ENCODE measurements at regions not wholly inside any gene's neighbourhood (a gene's known extent, or its start where the extent isn't known, plus 50 kb on each side); places are given as distances from the start of the nearest gene placed in this dataset.
"Not testable (repeated sequence)": the region's sequence is repeated elsewhere in the genome, so short reads cannot be mapped to it uniquely, and the experiment has no call there.

DNA sequence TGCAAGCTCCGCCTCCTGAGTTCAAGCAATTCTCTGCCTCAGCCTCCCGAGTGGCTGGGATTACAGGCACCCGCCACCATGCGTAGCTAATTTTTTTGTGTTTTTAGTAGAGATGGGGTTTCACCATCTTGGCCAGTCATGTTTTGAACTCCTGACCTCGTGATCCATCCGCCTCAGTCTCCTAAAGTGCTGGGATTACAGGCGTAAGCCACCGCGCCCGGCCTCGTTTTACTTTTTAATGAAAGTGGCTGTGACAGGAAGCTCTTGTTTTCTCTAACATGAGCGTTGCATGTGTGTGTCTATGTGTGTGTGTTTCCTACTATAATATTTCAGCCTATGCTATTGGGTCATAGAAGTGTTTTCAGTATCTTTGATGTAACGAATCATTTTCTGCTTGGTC, 613.3 kb downstream of the GRXCR1 start:
- H3K4me3 Mint-ChIP-seq; H3K4me1 Mint-ChIP-seq; H3K4me3 ChIP-seq (ENCODE audit: low read length); POLR2A ChIA-PET; H3K27me3 Mint-ChIP-seq; CTCF ChIA-PET; H3K36me3 ChIP-seq (ENCODE audit: insufficient read depth, low read length); DNase-seq; H3K27ac Mint-ChIP-seq; H3K27ac ChIP-seq (ENCODE audit: low read depth, low read length); H3K27me3 ChIP-seq (ENCODE audit: insufficient read depth, low read length, poor library complexity, severe bottlenecking); H3K4me1 ChIP-seq (ENCODE audit: insufficient read depth, low read length); H3K36me3 Mint-ChIP-seq; H3K9me3 ChIP-seq (ENCODE audit: low read length): not testable (repeated sequence)
- H3K9me3 Mint-ChIP-seq = peaks cover 4 to 27% (median 14%) of the 10 kb centered on the region in 5 donors

GRCh38 chr4:43512253-43512652, 619.7 kb downstream of the GRXCR1 start:
- Histone ChIP-seq H3K4me1 (ENCODE audit: insufficient read depth, low read length) (no peaks in the 10 kb centered on the region), H3K27me3 (ENCODE audit: insufficient read depth, low read length, poor library complexity, severe bottlenecking) (no peaks in the 10 kb centered on the region), H3K36me3 (ENCODE audit: insufficient read depth, low read length) (no peaks in the 10 kb centered on the region), H3K9me3 (ENCODE audit: low read length) (no peaks in the 10 kb centered on the region), H3K27ac (ENCODE audit: low read depth, low read length) (no peak overlapping the region), H3K4me3 (ENCODE audit: low read length) (no peak overlapping the region)
- Mint-ChIP-seq H3K4me1 (no peaks in the 10 kb centered on the region), H3K9me3 (peaks cover 8 to 22% (median 15%) of the 10 kb centered on the region in 5 donors), H3K36me3 (no peaks in the 10 kb centered on the region), H3K27ac (no peak overlapping the region), H3K27me3 (no peaks in the 10 kb centered on the region), H3K4me3 (no peak overlapping the region)
- POLR2A ChIA-PET = no interaction called here
- no peak for DNase-seq
- CTCF ChIA-PET = no interaction called here

- no peaks in the 10 kb centered on the region for H3K4me1 ChIP-seq (ENCODE audit: insufficient read depth, low read length)
- no peaks in the 10 kb centered on the region for H3K27me3 Mint-ChIP-seq
- no peak for DNase-seq
- no peaks in the 10 kb centered on the region for H3K36me3 Mint-ChIP-seq
- H3K27me3 ChIP-seq (ENCODE audit: insufficient read depth, low read length, poor library complexity, severe bottlenecking) = no peaks in the 10 kb centered on the region
- H3K9me3 Mint-ChIP-seq = peaks cover 2 to 16% (median 4%) of the 10 kb centered on the region in 5 donors
- POLR2A ChIA-PET = no interaction called here
- H3K27ac ChIP-seq (ENCODE audit: low read depth, low read length) = no peak overlapping the region
- no peak overlapping the region for H3K4me3 ChIP-seq (ENCODE audit: low read length)
- no peak overlapping the region for H3K27ac Mint-ChIP-seq
- H3K9me3 ChIP-seq (ENCODE audit: low read length) = no peaks in the 10 kb centered on the region
- H3K4me3 Mint-ChIP-seq = no peak overlapping the region
- CTCF ChIA-PET = no interaction called here
- H3K36me3 ChIP-seq (ENCODE audit: insufficient read depth, low read length) = no peaks in the 10 kb centered on the region
- no peaks in the 10 kb centered on the region for H3K4me1 Mint-ChIP-seq
These were observed 633.1 kb downstream of the GRXCR1 start for GRCh38 chr4:43525646-43526045.

DNA sequence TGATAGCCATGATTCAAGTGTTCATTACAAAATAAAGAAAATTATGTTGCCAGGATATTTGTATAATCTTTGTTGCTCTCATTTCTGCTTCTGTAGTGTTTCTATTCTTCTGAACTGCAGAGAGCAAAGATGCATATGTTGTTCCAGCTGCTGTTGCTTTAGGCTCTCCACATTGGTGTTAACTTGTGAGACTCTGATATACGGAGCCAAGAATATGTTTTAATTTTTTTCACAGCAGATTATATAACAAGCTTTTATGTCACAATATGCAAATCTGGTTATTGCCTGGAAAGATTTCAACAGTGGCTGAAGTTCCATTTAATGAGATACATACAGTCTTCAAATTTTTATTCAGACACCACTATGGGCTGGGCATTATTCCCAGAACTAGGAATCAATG, 655.0 kb downstream of the GRXCR1 start:
- Histone ChIP-seq H3K27me3 (ENCODE audit: insufficient read depth, low read length, poor library complexity, severe bottlenecking) (no peaks in the 10 kb centered on the region), H3K9me3 (ENCODE audit: low read length) (no peaks in the 10 kb centered on the region), H3K4me3 (ENCODE audit: low read length) (no peak overlapping the region), H3K36me3 (ENCODE audit: insufficient read depth, low read length) (no peaks in the 10 kb centered on the region), H3K27ac (ENCODE audit: low read depth, low read length) (no peak overlapping the region), H3K4me1 (ENCODE audit: insufficient read depth, low read length) (no peaks in the 10 kb centered on the region)
- H3K27ac Mint-ChIP-seq = no peak overlapping the region
- DNase-seq = no peak
- POLR2A ChIA-PET = no interaction called here
- H3K9me3 Mint-ChIP-seq = peaks cover 4 to 14% (median 7%) of the 10 kb centered on the region in 5 donors
- H3K36me3 Mint-ChIP-seq = no peaks in the 10 kb centered on the region
- CTCF ChIA-PET = no interaction called here
- H3K27me3 Mint-ChIP-seq = no peaks in the 10 kb centered on the region
- no peak overlapping the region for H3K4me3 Mint-ChIP-seq
- no peaks in the 10 kb centered on the region for H3K4me1 Mint-ChIP-seq

DNA sequence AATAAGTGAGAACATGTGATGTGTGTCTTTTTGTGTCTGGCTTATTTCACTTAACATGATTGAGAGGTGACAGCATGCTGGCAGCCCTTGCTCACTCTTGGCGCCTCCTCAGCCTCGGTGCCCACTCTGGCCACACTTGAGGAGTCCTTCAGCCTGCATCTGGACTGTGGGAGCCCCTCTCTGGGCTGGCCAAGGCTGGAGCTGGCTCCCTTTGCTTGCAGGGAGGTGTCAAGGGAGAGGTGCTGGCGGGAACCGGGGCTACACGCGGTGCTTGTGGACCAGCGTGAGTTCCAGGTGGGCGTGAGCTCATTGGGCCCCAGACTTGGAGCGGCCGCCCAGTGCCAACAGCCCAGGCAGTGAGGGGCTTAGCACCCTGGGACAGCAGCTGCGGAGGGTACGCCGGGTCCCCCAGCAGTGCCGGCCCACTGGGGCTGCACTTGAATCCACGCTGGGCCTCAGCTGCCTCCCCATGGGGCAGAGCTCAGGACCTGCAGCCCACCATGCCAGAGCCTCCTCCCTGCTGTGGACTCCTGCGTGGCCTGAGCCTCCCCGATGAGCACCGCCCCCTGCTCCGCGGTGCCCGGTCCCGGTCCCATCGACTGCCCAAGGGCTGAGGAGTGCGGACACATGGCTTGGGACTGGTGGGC, 658.6 kb downstream of the GRXCR1 start:
- CTCF ChIA-PET = no interaction called here
- POLR2A ChIA-PET = no interaction called here
- DNase-seq = no peak
- Mint-ChIP-seq H3K9me3 (peaks cover 4 to 26% (median 18%) of the 10 kb centered on the region in 5 donors), H3K36me3 (no peaks in the 10 kb centered on the region), H3K27me3 (no peaks in the 10 kb centered on the region), H3K27ac (no peak overlapping the region), H3K4me1 (no peaks in the 10 kb centered on the region), H3K4me3 (no peak overlapping the region)
- H3K27ac ChIP-seq (ENCODE audit: low read depth, low read length) = no peak overlapping the region
- H3K4me1 ChIP-seq (ENCODE audit: insufficient read depth, low read length) = no peaks in the 10 kb centered on the region
- no peak overlapping the region for H3K4me3 ChIP-seq (ENCODE audit: low read length)
- H3K9me3 ChIP-seq (ENCODE audit: low read length) = no peaks in the 10 kb centered on the region
- no peaks in the 10 kb centered on the region for H3K27me3 ChIP-seq (ENCODE audit: insufficient read depth, low read length, poor library complexity, severe bottlenecking)
- H3K36me3 ChIP-seq (ENCODE audit: insufficient read depth, low read length) = no peaks in the 10 kb centered on the region

- Histone ChIP-seq H3K27me3 (ENCODE audit: insufficient read depth, low read length, poor library complexity, severe bottlenecking) (no peaks in the 10 kb centered on the region), H3K27ac (ENCODE audit: low read depth, low read length) (no peak overlapping the region), H3K9me3 (ENCODE audit: low read length) (no peaks in the 10 kb centered on the region), H3K4me3 (ENCODE audit: low read length) (no peak overlapping the region), H3K4me1 (ENCODE audit: insufficient read depth, low read length) (no peaks in the 10 kb centered on the region), H3K36me3 (ENCODE audit: insufficient read depth, low read length) (no peaks in the 10 kb centered on the region)
- no peaks in the 10 kb centered on the region for H3K36me3 Mint-ChIP-seq
- no peak for DNase-seq
- no peaks in the 10 kb centered on the region for H3K4me1 Mint-ChIP-seq
- ChIA-PET POLR2A (no interaction called here), CTCF (no interaction called here)
- no peak overlapping the region for H3K27ac Mint-ChIP-seq
- no peak overlapping the region for H3K4me3 Mint-ChIP-seq
- H3K27me3 Mint-ChIP-seq = no peaks in the 10 kb centered on the region
- H3K9me3 Mint-ChIP-seq = peaks cover 2 to 24% (median 18%) of the 10 kb centered on the region in 5 donors
These were observed 663.7 kb downstream of the GRXCR1 start for GRCh38 chr4:43556262-43556661.

DNA sequence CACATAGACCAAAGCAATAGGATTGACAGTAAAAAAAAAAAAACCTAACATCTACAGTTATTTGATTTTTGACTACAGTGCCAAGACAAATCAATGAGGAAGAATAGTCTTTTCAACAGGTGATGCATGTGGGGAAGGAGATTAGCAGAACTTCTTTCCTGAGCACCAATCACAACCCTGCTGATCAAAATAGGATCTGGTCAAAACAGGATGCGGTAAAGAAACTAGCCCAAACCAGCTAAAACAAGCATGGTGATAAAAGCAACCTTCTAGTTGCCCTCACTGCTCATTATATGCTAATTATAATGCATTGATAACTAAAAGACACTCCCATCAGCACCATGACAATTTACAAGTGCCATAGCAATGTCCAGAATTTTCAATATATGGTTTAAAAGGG, 667.5 kb downstream of the GRXCR1 start:
- Mint-ChIP-seq H3K9me3 (peaks cover 0 to 24% (median 2%) of the 10 kb centered on the region in 5 donors), H3K4me3 (no peak overlapping the region), H3K4me1 (no peaks in the 10 kb centered on the region), H3K27me3 (no peaks in the 10 kb centered on the region), H3K36me3 (no peaks in the 10 kb centered on the region), H3K27ac (no peak overlapping the region)
- Histone ChIP-seq H3K27ac (ENCODE audit: low read depth, low read length) (no peak overlapping the region), H3K27me3 (ENCODE audit: insufficient read depth, low read length, poor library complexity, severe bottlenecking) (no peaks in the 10 kb centered on the region), H3K9me3 (ENCODE audit: low read length) (no peaks in the 10 kb centered on the region), H3K4me3 (ENCODE audit: low read length) (no peak overlapping the region), H3K36me3 (ENCODE audit: insufficient read depth, low read length) (no peaks in the 10 kb centered on the region), H3K4me1 (ENCODE audit: insufficient read depth, low read length) (no peaks in the 10 kb centered on the region)
- CTCF ChIA-PET = no interaction called here
- POLR2A ChIA-PET = no interaction called here
- DNase-seq = no peak

DNA sequence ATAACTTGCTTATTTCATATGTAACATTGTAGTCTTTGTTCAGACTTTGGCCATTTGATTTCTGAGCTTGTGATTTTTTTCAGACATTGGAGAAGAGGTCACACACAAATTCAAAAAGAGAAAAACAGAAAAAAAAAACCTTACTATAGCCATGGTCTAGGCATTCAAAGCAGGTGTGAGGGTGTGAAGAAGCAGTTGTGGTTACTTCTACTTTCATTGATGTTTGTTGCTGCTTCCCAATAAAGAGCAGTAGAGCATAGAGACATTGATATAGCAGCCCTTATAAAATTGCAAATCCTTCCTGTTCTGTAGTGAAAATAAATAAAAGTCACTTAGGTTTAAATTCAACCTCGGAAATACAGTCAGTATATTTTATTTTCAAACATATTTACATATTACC, 671.6 kb downstream of the GRXCR1 start:
- Histone ChIP-seq H3K4me3 (ENCODE audit: low read length) (no peak overlapping the region), H3K4me1 (ENCODE audit: insufficient read depth, low read length) (no peaks in the 10 kb centered on the region), H3K9me3 (ENCODE audit: low read length) (no peaks in the 10 kb centered on the region), H3K27me3 (ENCODE audit: insufficient read depth, low read length, poor library complexity, severe bottlenecking) (no peaks in the 10 kb centered on the region), H3K27ac (ENCODE audit: low read depth, low read length) (no peak overlapping the region), H3K36me3 (ENCODE audit: insufficient read depth, low read length) (no peaks in the 10 kb centered on the region)
- POLR2A ChIA-PET = no interaction called here
- H3K4me3 Mint-ChIP-seq = no peak overlapping the region
- CTCF ChIA-PET = no interaction called here
- H3K36me3 Mint-ChIP-seq = no peaks in the 10 kb centered on the region
- no peaks in the 10 kb centered on the region for H3K4me1 Mint-ChIP-seq
- no peak overlapping the region for H3K27ac Mint-ChIP-seq
- peaks cover 0 to 15% (median 3%) of the 10 kb centered on the region in 5 donors for H3K9me3 Mint-ChIP-seq
- H3K27me3 Mint-ChIP-seq = no peaks in the 10 kb centered on the region
- no peak for DNase-seq

DNA sequence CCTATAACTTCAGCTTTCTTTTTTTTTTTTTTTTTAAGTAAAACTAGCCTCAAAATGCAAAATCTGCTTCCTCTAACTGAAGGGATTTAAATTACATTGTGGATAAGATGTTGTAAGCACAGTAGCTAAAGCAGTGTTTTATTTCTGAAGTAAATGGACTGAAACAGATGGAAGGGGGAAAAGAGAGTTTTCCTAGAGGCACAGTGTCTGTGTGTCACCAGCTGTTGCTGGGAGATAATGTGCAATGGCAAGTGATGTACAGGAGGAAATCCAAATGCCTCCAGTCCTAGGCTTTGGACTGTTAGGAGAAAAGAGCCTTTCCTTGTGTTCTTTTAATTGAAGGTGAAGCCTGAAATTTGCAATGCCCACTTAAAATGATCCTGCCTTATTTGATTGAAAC, 672.1 kb downstream of the GRXCR1 start:
- H3K27me3 ChIP-seq (ENCODE audit: insufficient read depth, low read length, poor library complexity, severe bottlenecking) = no peaks in the 10 kb centered on the region
- DNase-seq = no peak
- no peak overlapping the region for H3K27ac ChIP-seq (ENCODE audit: low read depth, low read length)
- no peaks in the 10 kb centered on the region for H3K36me3 ChIP-seq (ENCODE audit: insufficient read depth, low read length)
- H3K4me1 ChIP-seq (ENCODE audit: insufficient read depth, low read length) = no peaks in the 10 kb centered on the region
- Mint-ChIP-seq H3K36me3 (no peaks in the 10 kb centered on the region), H3K4me3 (no peak overlapping the region), H3K27ac (no peak overlapping the region), H3K9me3 (peaks cover 0 to 15% (median 3%) of the 10 kb centered on the region in 5 donors), H3K4me1 (no peaks in the 10 kb centered on the region), H3K27me3 (no peaks in the 10 kb centered on the region)
- ChIA-PET POLR2A (no interaction called here), CTCF (no interaction called here)
- no peak overlapping the region for H3K4me3 ChIP-seq (ENCODE audit: low read length)
- H3K9me3 ChIP-seq (ENCODE audit: low read length) = no peaks in the 10 kb centered on the region
